Endothelial cell of umbilical vein (primary cell): ENCODE measurements at regions not wholly inside any gene's neighbourhood (a gene's known extent, or its start where the extent isn't known, plus 50 kb on each side); places are given as distances from the start of the nearest gene placed in this dataset.

Experiments
- CTCF ChIP-seq, 2 donors: IDR thresholded peaks; 1 replicate in 1 of 2; 2 replicates in 1 of 2; pipeline ENCODE4 v1.5.1; 2011; ENCODE audit warnings: low read length in 2 of 2, mild to moderate bottlenecking in 2 of 2, moderate library complexity in 2 of 2, control low read depth in 1 of 2, inconsistent platforms in 1 of 2, low read depth in 1 of 2; ENCODE audit not compliant: insufficient read depth in 1 of 2; ENCODE audit errors: extremely low read depth in 1 of 2
- POLR2A ChIP-seq: IDR thresholded peaks from 2 replicates; pipeline ENCODE4 v1.6.1; 2012; ENCODE audit warnings: low read depth, mild to moderate bottlenecking, control low read depth, low read length

- TF ChIP-seq CTCF (IDR thresholded peaks at IDR 0.05; ENCODE audit: extremely low read depth in 1 of 2, insufficient read depth in 1 of 2, low read depth in 1 of 2, low read length in 2 of 2) (no peak), POLR2A (no peak)
Measured at GRCh38 chr10:130340816-130341215, 204.6 kb downstream of the GLRX3 start.
